ENCODE measurements at regions not wholly inside any gene's neighbourhood (a gene's known extent, or its start where the extent isn't known, plus 50 kb on each side); places are given as distances from the start of the nearest gene placed in this dataset.

GRCh38 chr2:153136216-153136615, 342.3 kb downstream of the RPRM start:
- H3K27ac ChIP-seq (ENCODE audit: low read depth, low read length), result no peak overlapping the region
- H2AFZ ChIP-seq (ENCODE audit: low read length), result no peak overlapping the region
- H3K36me3 ChIP-seq (ENCODE audit: insufficient read depth, low read length), result no peaks in the 10 kb centered on the region
- H3K4me1 ChIP-seq (ENCODE audit: insufficient read depth, low read length), result no peaks in the 10 kb centered on the region
- no peak for TF ChIP-seq CTCF (IDR thresholded peaks at IDR 0.05; ENCODE audit: extremely low read depth, low read depth, low read length)
- H3K4me3 ChIP-seq (ENCODE audit: insufficient read depth, low read length), result no peak overlapping the region
- no peaks in the 10 kb centered on the region for H3K27me3 ChIP-seq (ENCODE audit: insufficient read depth, low read length)
- H3K9me3 ChIP-seq (ENCODE audit: low read depth, low read length), result no peaks in the 10 kb centered on the region
- H3K79me2 ChIP-seq (ENCODE audit: insufficient read depth, low read length), result no peaks in the 10 kb centered on the region
- H4K20me1 ChIP-seq (ENCODE audit: insufficient read depth, low read length), result no peaks in the 10 kb centered on the region
- no peak for DNase-seq (ENCODE audit: insufficient read length, low spot score, missing footprints)
- no peak overlapping the region for H3K4me2 ChIP-seq (ENCODE audit: insufficient read depth, low read length)

- no peaks in the 10 kb centered on the region for H3K9me3 ChIP-seq (ENCODE audit: low read depth, low read length)
- H4K20me1 ChIP-seq (ENCODE audit: insufficient read depth, low read length), result no peaks in the 10 kb centered on the region
- H3K79me2 ChIP-seq (ENCODE audit: insufficient read depth, low read length), result no peaks in the 10 kb centered on the region
- H3K4me3 ChIP-seq (ENCODE audit: insufficient read depth, low read length), result no peak overlapping the region
- H3K4me2 ChIP-seq (ENCODE audit: insufficient read depth, low read length), result no peak overlapping the region
- no peak for TF ChIP-seq CTCF (IDR thresholded peaks at IDR 0.05; ENCODE audit: extremely low read depth, low read depth, low read length)
- no peak for DNase-seq (ENCODE audit: insufficient read length, low spot score, missing footprints)
- H3K27ac ChIP-seq (ENCODE audit: low read depth, low read length), result no peak overlapping the region
- no peaks in the 10 kb centered on the region for H3K27me3 ChIP-seq (ENCODE audit: insufficient read depth, low read length)
- no peak overlapping the region for H2AFZ ChIP-seq (ENCODE audit: low read length)
- no peaks in the 10 kb centered on the region for H3K36me3 ChIP-seq (ENCODE audit: insufficient read depth, low read length)
- H3K4me1 ChIP-seq (ENCODE audit: insufficient read depth, low read length), result no peaks in the 10 kb centered on the region
Measured at GRCh38 chr2:153134725-153135124, 343.8 kb downstream of the RPRM start.

- H3K27me3 ChIP-seq (ENCODE audit: insufficient read depth, low read length), result no peaks in the 10 kb centered on the region
- H3K4me2 ChIP-seq (ENCODE audit: insufficient read depth, low read length), result no peak overlapping the region
- no peaks in the 10 kb centered on the region for H4K20me1 ChIP-seq (ENCODE audit: insufficient read depth, low read length)
- H3K9me3 ChIP-seq (ENCODE audit: low read depth, low read length), result peaks cover 3% of the 10 kb centered on the region
- H3K36me3 ChIP-seq (ENCODE audit: insufficient read depth, low read length), result no peaks in the 10 kb centered on the region
- no peak overlapping the region for H3K27ac ChIP-seq (ENCODE audit: low read depth, low read length)
- no peaks in the 10 kb centered on the region for H3K79me2 ChIP-seq (ENCODE audit: insufficient read depth, low read length)
- H3K4me1 ChIP-seq (ENCODE audit: insufficient read depth, low read length), result no peaks in the 10 kb centered on the region
- no peak for DNase-seq (ENCODE audit: insufficient read length, low spot score, missing footprints)
- no peak for TF ChIP-seq CTCF (IDR thresholded peaks at IDR 0.05; ENCODE audit: extremely low read depth, low read depth, low read length)
- no peak overlapping the region for H3K4me3 ChIP-seq (ENCODE audit: insufficient read depth, low read length)
- H2AFZ ChIP-seq (ENCODE audit: low read length), result no peak overlapping the region
Measured at GRCh38 chr2:153133716-153134115, 344.8 kb downstream of the RPRM start.

- no peak for DNase-seq (ENCODE audit: insufficient read length, low spot score, missing footprints)
- H3K4me3 ChIP-seq (ENCODE audit: insufficient read depth, low read length), result no peak overlapping the region
- no peak overlapping the region for H2AFZ ChIP-seq (ENCODE audit: low read length)
- H4K20me1 ChIP-seq (ENCODE audit: insufficient read depth, low read length), result no peaks in the 10 kb centered on the region
- H3K36me3 ChIP-seq (ENCODE audit: insufficient read depth, low read length), result no peaks in the 10 kb centered on the region
- no peaks in the 10 kb centered on the region for H3K79me2 ChIP-seq (ENCODE audit: insufficient read depth, low read length)
- no peaks in the 10 kb centered on the region for H3K4me1 ChIP-seq (ENCODE audit: insufficient read depth, low read length)
- TF ChIP-seq CTCF (IDR thresholded peaks at IDR 0.05; ENCODE audit: extremely low read depth, low read depth, low read length), result no peak
- H3K27ac ChIP-seq (ENCODE audit: low read depth, low read length), result no peak overlapping the region
- peaks cover 3% of the 10 kb centered on the region for H3K9me3 ChIP-seq (ENCODE audit: low read depth, low read length)
- no peak overlapping the region for H3K4me2 ChIP-seq (ENCODE audit: insufficient read depth, low read length)
- H3K27me3 ChIP-seq (ENCODE audit: insufficient read depth, low read length), result no peaks in the 10 kb centered on the region
Measured at GRCh38 chr2:153132418-153132817, 346.1 kb downstream of the RPRM start.

All from osteoblast (primary cell).